ENCODE measurements at regions not wholly inside any gene's neighbourhood (a gene's known extent, or its start where the extent isn't known, plus 50 kb on each side); places are given as distances from the start of the nearest gene placed in this dataset.
"Not testable (repeated sequence)": the region's sequence is repeated elsewhere in the genome, so short reads cannot be mapped to it uniquely, and the experiment has no call there.

DNA sequence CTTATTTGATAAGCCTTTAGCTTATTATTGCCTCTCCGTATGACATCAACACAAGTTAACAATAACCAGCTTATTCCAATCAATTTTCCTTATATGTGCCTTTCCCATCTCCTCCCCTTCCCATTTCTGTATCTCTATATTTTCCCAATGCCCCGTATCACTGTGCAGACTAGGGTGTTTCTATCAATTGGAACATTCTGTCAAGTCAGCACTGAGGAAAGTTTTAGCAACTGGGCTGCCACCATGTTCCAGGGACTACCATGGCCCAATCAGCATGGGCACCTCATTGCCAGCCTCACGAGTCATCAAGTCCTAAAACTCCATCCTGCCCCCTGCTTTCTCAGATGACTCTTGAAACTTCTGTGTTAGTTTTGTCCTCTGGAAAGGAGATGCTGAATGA lies 973.1 kb upstream of the CNTN5 start:
- DNase-seq (ENCODE audit: low spot score): no peak

DNA sequence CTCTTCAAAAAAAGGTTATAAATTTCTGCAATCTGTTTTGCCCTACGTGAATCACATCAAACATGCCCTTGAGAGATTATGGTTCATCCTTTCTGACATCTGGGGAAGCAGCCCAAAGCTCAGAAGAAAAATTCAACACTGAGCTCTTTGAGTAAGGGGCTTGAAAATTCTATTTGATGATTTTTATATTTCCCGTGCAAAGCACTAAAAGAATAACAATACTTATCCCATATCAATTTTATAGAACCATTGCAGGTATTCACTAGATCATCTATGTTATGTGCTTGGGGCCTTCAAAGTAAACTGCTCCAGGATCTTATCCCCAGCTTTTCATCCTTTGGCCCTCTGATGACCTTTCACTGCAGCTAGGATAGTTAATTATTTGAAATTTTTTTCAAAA lies 966.9 kb upstream of the CNTN5 start:
- DNase-seq (ENCODE audit: low spot score): no peak

DNA sequence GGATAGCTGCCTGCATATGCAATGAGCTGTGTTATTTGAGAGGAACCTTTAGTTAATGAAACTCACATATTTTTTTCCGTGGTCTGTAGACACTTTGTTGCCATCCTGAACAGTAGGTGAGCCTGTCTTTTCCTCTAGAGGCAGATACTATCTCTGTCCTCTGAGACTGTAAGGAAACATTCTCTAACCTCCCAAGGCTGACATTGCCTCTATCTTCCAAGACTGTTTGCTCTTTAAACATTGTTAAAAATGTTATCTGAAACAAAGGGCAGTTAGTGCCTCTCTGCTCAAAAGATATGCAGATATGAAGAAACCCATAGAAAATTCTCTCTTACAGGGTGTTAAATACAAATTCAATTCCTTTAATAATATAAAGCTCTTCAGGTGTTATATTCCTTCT lies 963.8 kb upstream of the CNTN5 start:
- no peak for DNase-seq (ENCODE audit: low spot score)

DNA sequence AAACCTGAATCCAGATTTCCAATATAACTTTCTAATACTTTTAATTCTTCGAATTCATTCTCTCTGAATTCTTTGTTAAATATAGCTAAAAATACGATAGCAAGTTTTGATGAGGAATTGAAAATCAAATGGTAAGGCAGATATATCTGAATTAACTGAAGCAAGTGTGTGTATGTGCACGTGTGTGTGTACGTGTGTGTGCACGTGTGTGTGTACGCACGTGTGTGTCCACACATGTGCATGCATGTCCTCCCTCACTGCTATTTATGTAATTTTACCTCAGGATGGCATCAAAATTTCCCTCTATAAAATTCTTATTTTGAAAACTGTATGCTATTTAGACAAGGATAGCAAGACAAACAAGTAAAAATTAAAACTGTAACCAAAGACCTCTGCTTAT lies 961.3 kb upstream of the CNTN5 start:
- DNase-seq (ENCODE audit: low spot score): no peak

DNA sequence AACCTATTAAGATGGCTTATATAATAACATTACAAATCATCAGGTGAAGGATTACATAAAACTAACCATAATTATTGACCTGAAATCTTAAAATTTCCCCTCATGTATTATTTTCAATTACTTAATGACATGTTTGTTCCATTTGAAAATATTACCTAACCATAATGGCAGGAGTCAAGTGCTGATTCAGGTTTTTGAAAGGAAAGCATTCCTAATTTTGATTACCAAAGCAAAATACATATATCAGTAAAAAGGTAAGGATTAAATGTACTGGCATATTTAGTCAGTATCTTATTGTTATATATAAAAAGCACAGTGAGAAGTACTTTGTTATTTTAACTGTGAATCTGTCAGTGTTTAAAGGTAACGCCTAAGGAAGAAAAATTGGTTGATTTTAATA lies 960.0 kb upstream of the CNTN5 start:
- DNase-seq (ENCODE audit: low spot score): no peak

DNA sequence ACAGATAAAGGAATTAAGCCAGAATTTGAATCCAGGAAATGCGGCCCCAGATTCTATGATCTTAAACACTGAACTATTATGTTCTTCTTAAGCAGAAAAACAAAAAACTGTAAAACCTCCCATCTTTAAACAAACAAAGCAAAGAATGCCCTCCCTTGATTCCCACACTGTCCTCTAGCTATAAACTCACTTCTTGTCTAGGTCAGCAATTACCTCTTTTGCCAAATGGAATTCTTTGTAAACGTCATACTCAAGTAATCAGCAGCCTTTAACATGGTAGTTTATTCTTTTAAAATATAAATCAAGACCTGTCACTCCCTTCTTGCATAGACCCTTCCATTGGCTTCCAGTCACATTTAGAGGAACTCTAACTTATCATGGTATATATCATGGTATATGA lies 958.9 kb upstream of the CNTN5 start:
- DNase-seq (ENCODE audit: low spot score): no peak

DNA sequence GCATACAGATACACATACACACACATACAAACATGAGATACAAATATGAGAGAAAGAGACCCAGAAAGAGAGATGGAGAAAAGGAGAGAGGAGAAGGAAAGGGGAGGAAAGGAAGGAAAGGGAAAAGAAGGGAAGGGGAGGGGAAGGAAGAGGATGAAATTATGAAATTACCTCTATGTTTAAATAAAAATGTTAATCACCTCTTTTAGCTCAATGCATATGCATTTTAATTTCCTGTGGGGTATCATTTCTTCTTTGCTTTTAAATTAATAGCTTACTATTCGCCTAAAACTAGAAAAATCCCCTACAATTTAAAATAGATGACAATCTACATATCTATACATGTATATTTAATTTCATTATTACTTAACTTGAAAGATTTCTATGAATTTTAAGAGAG lies 958.0 kb upstream of the CNTN5 start:
- DNase-seq (ENCODE audit: low spot score): no peak

DNA sequence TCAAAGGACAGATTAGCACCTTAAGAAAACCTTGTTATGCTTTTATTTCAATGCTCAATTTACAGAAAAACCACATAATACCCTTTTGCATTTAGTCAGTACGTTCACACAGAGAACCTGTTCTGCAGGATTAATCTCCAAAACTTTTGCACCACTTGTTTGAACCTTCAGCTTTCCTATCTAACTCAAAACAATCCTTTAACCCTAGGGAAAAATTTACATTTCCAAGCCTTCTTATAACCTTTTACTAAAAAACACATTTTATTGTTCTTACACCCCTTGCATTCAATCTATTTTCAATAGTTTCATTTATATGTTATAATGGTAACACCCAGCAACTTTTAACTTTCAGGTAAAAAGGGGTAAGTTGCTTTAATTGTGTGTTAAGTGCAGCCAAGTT lies 952.5 kb upstream of the CNTN5 start:
- no peak for DNase-seq (ENCODE audit: low spot score)

DNA sequence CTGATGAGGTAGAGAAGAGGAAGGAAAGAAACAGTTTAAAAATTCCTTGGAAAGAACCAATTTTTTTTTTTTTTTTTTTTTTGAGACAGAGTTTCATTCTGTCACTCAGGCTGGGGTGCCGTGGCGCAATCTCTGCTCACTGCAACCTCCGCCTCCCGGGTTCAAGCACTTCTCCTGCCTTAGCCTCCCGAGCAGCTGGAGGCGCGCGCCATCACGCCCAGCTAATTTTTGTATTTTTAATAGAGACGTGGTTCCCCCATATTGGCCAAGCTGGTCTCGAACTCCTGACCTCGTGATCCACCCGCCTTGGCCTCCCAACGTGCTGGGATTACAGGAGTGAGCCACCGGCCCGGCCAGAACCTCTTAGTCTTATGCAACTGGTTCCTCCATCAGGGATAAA lies 951.6 kb upstream of the CNTN5 start:
- DNase-seq (ENCODE audit: low spot score): not testable (repeated sequence)

DNA sequence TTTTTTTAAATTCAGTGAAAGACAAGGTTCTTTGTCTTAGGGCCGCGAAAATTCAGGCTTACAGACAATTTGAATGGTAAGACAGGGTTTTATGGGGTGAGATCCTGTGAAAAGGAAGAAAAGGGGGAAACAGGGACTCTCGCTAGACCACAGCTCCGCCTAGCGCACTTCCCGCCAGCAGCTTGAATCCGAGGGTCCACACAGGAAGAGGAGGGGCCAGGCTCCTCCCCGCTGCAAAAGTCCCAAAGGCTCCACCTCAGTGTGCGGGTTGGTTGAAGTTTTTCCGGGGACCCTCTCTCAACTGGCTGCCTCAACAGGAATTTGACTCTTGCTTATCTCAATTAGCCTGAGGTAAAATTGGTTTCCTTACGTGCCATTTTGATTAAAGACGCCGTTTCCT lies 950.9 kb upstream of the CNTN5 start:
- no peak for DNase-seq (ENCODE audit: low spot score)

DNA sequence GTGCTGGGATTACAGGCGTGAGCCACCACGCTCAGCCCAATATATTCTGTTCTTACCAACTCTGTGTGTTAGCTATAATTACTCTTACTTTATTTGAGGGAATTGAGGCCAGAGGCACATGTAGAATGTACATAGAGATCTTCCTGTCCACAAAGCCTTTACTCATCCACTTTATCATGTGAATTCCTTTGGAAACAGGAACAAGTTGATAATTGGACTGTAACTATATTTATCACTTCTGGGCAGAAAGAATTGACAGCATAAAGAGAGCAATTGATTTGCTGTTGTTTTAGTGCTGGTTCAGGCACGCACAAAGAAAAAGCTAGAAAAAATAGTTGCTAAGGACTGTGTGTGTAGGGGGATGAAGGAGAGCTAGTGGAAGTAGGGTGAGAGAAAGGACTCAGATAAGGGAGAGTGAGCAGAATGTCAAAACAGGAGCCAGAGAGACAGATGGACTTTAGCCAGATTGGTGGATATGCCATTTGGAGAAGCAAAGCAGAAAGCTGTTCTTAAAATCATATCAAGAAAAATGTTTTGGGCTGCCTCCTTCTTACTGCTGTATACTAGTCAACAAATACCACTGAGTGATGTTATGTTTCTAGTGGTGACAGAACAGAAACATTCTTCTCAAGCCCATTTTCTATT lies 929.8 kb upstream of the CNTN5 start:
- DNase-seq (ENCODE audit: low spot score): no peak

DNA sequence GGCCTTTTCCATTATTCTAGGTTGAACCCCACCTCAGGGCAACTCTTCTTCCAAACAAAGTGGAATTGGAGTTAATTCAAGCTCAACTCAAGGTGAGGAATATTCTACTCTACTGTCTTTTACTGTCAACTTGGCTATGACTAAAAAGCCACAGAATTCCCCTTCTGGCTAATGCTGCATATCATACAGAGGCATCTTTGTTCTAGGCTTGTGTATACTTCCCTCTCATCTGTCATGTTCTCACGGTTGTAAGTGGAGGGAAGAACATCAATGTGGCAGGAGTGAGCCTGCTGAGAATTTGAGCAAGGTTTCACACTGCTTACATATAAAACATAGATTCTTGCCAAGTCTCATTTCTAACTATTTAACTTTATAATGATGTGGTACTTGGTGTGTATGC lies 921.4 kb upstream of the CNTN5 start:
- no peak for DNase-seq (ENCODE audit: low spot score)

DNA sequence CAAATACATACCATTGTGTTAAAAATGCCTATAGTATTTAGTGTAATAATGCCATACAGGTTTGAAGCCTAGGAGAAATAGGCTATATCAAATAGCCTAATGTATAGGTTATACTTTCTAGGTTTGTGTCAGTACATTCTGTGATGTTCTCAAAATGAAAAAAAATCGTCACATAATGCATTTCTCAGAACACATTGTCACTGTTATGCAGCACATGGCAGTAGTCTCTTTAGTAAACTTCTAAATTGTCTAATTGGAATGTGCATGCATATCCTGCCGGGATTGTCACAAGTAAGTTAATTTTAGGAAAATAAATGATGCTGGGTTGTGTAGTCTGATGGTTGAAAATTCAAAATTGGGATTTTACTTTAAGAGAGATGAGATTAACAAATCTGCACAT lies 920.1 kb upstream of the CNTN5 start:
- no peak for DNase-seq (ENCODE audit: low spot score)

DNA sequence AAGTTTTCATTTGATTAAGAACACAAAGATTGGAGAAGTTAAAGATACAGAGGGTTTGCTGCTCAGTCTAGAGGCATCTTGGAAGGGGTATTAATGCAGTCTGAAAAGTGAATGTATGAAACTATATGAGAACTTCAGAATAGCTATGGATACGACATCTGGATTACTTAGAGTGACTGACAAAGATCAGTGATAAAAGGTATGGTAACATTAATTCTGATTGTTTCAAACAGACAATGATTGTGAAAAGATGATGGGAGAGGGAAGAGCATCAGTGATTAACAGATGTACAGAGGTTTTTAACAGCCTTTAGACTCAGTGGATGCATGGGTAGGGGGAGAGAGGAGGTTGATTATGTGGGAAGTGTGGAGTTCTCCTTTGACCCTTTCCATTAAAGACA lies 919.4 kb upstream of the CNTN5 start:
- no peak for DNase-seq (ENCODE audit: low spot score)

DNA sequence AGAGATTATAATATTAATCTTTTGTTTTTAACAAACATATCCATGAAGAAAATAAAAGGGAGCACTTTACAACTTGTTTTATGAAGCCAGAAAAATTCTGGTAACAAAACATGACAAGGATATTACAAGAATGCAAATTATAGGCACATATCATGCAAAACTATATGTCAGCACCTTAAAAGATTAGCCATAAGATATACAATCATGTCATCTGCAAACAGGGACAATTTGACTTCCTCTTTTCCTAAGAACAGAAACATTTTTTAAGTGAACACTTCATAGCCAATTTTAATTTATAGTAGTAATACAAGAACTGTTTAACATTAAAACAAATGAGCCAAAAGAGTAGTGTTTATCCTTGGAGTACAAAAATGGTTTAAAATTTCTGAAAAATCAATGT lies 916.5 kb upstream of the CNTN5 start:
- DNase-seq (ENCODE audit: low spot score): no peak

DNA sequence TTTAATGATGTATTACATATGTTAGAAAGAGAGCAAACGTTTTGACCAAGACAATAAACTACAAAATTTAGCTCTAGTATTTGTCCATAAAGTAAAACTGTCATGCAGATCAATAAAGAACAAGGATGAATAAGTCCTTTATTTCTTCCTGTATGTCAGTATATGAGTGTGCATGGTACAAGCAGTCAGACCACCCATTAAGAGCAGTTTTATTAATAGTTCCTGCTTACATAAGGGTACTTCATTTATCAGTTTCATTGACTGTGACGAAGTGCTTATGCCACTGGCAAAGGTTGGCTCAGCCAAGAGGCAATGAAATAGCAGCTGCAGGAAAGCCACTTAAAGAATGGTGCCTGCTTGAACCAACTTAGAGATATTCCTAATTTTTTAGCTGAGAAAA lies 913.0 kb upstream of the CNTN5 start:
- DNase-seq (ENCODE audit: low spot score): no peak

DNA sequence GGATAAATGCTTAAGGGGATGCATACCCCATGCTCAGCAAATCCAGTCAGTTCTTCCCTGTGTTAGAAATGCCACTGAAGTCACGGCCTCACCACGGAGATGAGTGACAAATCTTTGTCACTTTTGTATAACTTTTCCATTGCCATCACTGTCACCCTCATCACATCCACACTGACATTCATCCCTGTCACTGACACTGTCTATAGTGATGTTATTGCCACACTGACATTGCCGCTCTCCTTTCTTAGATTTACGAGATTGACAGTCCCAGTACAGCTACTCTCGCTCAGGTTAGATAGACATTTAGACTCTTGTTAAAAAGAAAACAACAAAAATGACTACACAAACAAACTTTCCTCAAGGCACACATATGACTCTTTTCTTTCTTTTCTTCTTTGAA lies 910.7 kb upstream of the CNTN5 start:
- no peak for DNase-seq (ENCODE audit: low spot score)

DNA sequence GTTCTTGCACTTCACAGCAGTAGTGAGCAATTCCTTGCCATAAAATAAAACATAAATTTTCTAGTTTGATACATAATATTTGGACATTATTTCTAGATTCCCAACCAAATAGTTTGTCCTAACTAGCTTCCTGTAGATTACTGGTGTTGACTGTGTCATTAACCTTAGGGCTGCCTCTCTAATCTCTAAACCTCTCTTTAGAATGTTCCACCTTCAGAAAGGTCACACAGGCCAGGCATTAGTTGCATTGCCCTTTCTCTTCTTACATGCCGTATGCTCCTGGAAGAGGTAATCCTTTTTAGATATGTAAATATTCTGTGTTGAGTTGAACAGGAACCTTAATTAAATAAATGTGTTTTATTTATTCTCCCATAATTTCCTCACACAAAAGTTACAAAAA lies 904.9 kb upstream of the CNTN5 start:
- no peak for DNase-seq (ENCODE audit: low spot score)

DNA sequence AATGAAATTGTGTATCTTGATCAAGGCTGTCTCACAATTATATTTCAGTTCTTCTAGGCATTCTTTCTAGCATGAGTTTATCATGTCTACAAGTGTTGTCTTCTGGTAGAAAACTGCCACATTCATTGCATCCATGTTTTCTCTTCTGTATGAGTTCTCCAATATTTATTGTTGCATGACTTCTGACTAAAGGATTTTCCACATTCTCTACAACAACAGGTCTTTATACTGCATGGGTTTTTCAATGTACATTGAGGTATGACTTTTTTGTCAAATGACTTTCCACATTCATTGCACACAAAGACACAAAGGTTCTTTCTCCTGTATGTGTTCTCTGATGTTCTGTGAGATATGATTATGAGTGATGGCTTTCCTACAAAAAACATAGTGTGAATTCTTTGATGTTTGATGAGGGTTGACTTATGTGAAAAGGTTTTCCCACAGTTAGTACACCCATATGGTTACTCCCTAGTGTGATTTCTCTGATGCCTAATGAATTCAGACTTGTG lies 890.6 kb upstream of the CNTN5 start:
- no peak for DNase-seq (ENCODE audit: low spot score)

DNA sequence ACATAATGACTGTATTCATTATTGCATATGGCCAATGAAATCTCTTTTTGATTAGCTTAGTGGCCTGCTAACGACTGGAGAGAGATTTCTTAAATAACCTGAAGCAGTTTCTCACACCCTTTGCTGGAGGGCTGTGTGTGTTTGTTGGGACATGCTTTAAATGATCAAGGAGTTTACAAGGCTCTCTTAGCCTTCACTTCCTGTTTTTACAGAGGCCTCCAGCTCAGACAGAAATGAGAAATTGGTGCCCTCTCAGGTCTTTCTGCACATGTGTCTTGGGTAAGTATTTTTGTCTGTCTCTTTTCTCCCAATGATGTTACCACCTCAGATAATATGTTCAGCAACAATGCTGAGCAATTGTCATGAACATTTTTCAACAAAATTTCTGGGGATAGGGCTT lies 884.4 kb upstream of the CNTN5 start:
- no peak for DNase-seq (ENCODE audit: low spot score)

DNA sequence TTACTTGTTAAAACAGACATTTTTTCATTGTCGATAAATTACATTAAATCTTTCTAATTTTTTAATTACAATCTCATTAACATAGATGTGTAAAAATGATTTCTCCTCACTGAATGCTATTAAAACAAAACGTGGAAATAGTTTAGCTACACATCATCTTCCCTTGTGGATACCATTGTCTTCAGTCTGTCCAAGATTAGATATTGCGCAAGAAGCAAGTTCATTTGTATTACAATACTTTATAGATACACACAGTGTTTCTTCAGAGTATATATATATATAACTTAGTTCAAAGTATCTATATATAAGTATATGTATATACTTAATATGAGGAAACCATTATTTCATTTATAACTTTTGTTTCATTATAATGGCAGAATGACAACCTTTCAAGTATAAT lies 883.3 kb upstream of the CNTN5 start:
- DNase-seq (ENCODE audit: low spot score): no peak

DNA sequence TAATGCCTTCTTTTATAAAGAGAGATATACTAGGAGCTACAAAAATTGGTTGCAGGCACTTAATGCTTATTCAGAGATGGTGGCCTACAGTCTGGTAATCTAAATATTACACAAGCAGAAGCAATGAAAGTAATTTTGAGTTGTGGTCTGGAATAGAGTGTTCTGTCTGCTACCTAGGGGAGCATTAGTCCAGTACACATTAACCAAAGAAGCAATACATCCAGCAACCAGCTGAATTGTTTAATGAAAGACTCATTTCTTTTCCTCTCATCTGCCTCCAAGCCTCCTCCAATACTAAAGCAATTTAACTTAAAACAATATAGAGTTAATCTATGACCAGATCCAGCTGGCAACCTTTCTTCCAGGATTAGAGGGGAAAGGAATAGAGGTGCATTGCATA lies 877.1 kb upstream of the CNTN5 start:
- DNase-seq (ENCODE audit: low spot score): no peak

DNA sequence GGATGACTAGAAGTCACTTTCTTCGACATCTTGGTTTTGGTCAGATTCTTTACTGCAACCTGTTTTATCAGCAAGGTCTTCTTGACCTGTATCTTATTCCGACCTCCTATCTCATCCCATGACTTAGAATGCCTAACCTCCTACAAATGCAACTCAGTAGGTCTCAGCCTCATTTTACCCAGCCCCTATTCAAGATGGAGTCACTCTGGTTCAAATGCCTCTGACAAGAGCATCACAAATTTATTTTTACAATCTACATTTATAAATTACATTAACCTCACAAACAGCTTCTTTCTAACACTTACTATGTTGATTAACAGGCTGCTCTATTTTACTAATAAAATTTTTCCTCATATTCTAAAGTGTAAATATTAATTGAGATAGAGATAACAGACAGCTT lies 867.0 kb upstream of the CNTN5 start:
- no peak for DNase-seq (ENCODE audit: low spot score)

DNA sequence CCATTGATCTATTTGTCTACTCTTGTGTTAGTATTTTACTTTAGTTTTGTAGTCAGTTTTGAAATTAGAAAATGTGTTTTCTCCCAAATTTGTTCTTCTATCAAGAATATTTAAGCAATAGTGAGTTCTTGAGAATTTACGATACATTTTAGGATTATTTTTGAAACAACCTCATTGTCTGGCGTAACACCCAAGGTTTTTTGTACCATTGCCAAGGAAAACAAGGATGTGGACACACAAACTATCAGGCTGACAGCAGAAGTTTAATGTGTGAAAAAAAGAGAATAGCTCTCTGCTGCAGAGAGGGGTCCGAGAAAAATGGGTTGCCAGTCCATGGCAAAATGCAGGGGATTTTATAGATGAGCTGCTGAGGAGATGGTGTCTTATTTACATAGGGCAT lies 865.1 kb upstream of the CNTN5 start:
- no peak for DNase-seq (ENCODE audit: low spot score)

DNA sequence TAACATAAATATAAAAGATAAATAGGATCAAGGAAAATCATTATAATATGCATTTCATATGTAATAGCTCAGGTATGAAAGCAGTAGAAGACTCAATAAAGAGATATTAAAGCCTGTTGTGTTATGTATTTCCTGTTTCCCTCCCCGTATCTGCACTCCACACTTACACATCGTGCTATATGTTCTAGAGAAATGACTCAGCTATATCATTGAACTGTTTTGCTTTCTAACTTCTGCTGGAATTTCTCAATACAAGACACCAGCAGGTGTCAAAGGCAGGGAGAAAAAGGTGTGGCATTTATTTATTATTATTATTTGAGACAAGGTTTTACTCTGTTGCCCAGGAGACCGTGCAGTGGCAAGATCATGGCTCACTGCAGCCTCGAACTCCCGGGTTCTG lies 842.8 kb upstream of the CNTN5 start:
- DNase-seq (ENCODE audit: low spot score): no peak
